Type B pancreatic cell (in vitro differentiated cells): ENCODE measurements at regions not wholly inside any gene's neighbourhood (a gene's known extent, or its start where the extent isn't known, plus 50 kb on each side); places are given as distances from the start of the nearest gene placed in this dataset.
A peak's percentile ranks its signal among the peaks of the same experiment; 100 is the strongest.

Experiments used
- DNase-seq: peaks from one replicate; pipeline ENCODE4 v3.0.0; 2021; ENCODE audit warnings: mixed read lengths; ENCODE audit not compliant: unreplicated experiment; ENCODE audit errors: extremely low spot score
- H3K27ac Mint-ChIP-seq: 2 replicates; pipeline ENCODE4 v1.8.0; 2021; ENCODE audit warnings: mild to moderate bottlenecking, mixed read lengths
- H3K27me3 Mint-ChIP-seq: 2 replicates; pipeline ENCODE4 v1.8.0; 2021; ENCODE audit warnings: mixed read lengths
- H3K36me3 Mint-ChIP-seq: 2 replicates; pipeline ENCODE4 v1.8.0; 2021; ENCODE audit warnings: mixed read lengths
- H3K4me1 Mint-ChIP-seq: one replicate; pipeline ENCODE4 v1.8.0; 2021; ENCODE audit warnings: mixed read lengths; ENCODE audit not compliant: unreplicated experiment
- H3K4me3 Mint-ChIP-seq: 2 replicates; pipeline ENCODE4 v1.8.0; 2021; ENCODE audit warnings: mild to moderate bottlenecking, mixed read lengths
- H3K9me3 Mint-ChIP-seq: 2 replicates; pipeline ENCODE4 v1.8.0; 2021; ENCODE audit warnings: mixed read lengths
- TF ChIP-seq, protein P1 (sequence below): fragments of 200-600 bp; sonication (generic); conservative IDR thresholded peaks from 2 replicates; pipeline ENCODE4 v1.5.0; 2021; ENCODE audit warnings: antibody characterized with exemption, mild to moderate bottlenecking

DNA sequence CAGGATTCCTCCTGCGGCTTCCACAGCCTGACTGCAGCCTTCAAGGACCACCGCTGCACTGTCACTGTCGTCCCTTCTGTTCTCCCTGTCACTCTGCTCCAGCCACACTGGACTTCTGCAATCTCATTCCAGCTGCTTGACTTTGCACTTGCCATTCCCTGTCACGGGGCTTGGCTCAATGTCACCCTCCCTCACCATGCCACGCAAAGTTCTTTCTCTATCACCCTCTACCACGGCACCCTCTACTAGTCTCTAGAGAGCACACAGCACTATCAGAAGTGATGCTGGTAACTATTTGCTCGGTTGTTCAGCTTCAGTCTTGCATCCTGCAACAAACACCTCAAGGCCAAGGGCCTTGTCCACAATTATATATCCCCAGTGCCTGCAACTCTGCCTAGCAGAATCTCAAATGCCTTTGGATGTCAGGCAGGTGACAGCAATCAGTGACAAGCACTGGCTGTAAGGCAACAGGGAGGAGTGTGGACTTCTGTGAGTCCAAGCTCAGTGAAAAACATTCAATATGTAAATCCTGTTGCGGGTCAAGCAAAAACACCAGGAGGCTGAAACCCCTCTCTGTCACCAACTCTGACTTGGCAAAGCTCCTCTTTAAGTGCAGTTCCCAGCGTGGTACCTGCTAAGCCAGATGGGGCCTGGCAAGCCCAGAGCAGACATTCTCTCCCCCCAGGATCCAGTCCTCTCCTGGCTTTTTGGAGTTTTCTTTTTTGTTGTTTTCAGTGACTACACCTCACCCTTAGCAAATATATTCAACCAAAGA lies 259.9 kb downstream of the FGFR2 start:
- DNase-seq, result no peak
- H3K27ac Mint-ChIP-seq, result peak overlapping the region; percentile 9
- no peaks in the 10 kb centered on the region for H3K27me3 Mint-ChIP-seq
- peaks cover 62% of the 10 kb centered on the region for H3K4me1 Mint-ChIP-seq
- peaks cover 4% of the 10 kb centered on the region for H3K36me3 Mint-ChIP-seq
- H3K9me3 Mint-ChIP-seq, result peaks cover 12% of the 10 kb centered on the region
- TF ChIP-seq, protein P1, sequence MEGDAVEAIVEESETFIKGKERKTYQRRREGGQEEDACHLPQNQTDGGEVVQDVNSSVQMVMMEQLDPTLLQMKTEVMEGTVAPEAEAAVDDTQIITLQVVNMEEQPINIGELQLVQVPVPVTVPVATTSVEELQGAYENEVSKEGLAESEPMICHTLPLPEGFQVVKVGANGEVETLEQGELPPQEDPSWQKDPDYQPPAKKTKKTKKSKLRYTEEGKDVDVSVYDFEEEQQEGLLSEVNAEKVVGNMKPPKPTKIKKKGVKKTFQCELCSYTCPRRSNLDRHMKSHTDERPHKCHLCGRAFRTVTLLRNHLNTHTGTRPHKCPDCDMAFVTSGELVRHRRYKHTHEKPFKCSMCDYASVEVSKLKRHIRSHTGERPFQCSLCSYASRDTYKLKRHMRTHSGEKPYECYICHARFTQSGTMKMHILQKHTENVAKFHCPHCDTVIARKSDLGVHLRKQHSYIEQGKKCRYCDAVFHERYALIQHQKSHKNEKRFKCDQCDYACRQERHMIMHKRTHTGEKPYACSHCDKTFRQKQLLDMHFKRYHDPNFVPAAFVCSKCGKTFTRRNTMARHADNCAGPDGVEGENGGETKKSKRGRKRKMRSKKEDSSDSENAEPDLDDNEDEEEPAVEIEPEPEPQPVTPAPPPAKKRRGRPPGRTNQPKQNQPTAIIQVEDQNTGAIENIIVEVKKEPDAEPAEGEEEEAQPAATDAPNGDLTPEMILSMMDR, result no peak
- H3K4me3 Mint-ChIP-seq, result peak overlapping the region; percentile 10

DNA sequence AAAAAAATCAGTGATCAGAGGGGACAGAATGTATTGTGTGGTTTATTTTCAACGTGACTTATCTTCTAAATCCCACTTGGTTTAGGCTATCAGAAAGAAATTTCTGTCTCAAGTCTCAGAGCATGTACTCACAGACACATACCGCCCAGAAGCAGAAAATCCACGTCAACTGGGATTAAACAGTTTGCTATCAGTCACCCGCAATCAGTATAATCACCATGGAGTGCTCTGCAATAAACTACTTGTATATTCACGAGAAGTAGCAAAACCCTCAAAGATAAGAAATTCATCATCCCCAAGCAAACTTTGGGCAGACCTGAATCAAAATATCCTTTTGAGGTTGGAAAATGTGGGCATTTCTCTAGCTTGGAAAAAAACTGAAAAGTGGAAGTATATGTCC lies 259.1 kb downstream of the FGFR2 start:
- Mint-ChIP-seq H3K36me3 (peaks cover 4% of the 10 kb centered on the region), H3K4me3 (no peak overlapping the region), H3K27me3 (no peaks in the 10 kb centered on the region), H3K9me3 (peaks cover 13% of the 10 kb centered on the region), H3K27ac (peak overlapping the region; percentile 9), H3K4me1 (peaks cover 62% of the 10 kb centered on the region)
- TF ChIP-seq, protein P1, result no peak
- DNase-seq, result no peak

DNA sequence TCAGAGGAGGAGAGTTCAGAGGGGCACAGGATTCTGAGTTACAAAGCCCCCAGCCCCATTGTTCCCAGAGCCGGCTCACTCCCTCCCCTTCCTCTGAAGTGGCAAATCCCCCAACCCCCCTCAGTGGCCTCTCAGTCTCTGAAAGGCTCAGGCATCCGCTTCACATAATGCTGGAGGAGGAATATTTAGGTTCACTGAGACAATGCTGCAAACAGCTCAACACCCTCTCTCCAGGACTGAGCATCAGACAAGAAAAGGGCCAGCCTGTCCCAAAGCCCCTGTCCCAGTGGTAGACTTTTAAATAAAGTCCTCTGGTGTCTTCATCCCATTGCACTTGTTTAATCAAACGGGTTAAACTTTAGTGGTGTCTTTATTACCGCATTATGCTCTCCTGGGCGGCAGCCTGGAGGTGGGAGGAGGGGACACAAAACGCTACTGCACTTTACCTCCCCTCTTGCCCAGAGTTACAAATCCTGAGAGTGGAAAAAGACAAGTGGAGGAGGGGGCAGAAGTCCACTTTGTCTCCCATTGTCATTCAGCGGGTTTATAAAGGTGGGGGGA lies 257.9 kb downstream of the FGFR2 start:
- TF ChIP-seq, protein P1, result no peak
- peaks cover 60% of the 10 kb centered on the region for H3K4me1 Mint-ChIP-seq
- peak overlapping the region; percentile 44 for H3K27ac Mint-ChIP-seq
- no peak for DNase-seq
- H3K27me3 Mint-ChIP-seq, result no peaks in the 10 kb centered on the region
- peaks cover 12% of the 10 kb centered on the region for H3K9me3 Mint-ChIP-seq
- H3K36me3 Mint-ChIP-seq, result peaks cover 4% of the 10 kb centered on the region
- H3K4me3 Mint-ChIP-seq, result peak overlapping the region; percentile 40

DNA sequence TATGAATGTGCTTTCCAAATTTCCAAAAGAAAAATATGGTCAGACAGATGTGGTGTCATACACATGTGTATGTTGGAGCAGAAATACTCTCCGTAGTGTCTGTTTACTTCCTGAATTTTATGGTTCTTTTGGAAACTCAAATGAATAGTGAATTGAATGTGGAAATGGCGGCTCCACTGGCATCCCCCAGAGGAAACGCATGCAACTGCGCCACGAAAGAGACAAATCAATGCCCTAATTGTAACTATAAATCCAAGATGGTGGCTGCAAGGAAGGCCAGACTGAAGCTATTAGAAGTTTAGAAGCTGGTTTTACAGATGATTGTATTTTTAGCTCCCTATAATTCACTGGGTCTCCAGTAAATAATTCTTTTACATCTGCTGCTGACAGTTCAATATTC lies 246.7 kb downstream of the FGFR2 start:
- H3K27me3 Mint-ChIP-seq, result no peaks in the 10 kb centered on the region
- no peaks in the 10 kb centered on the region for H3K36me3 Mint-ChIP-seq
- H3K4me3 Mint-ChIP-seq, result no peak overlapping the region
- TF ChIP-seq, protein P1, result peak; percentile 50
- peaks cover 9% of the 10 kb centered on the region for H3K9me3 Mint-ChIP-seq
- H3K4me1 Mint-ChIP-seq, result peaks cover 27% of the 10 kb centered on the region
- no peak for DNase-seq
- H3K27ac Mint-ChIP-seq, result no peak overlapping the region

DNA sequence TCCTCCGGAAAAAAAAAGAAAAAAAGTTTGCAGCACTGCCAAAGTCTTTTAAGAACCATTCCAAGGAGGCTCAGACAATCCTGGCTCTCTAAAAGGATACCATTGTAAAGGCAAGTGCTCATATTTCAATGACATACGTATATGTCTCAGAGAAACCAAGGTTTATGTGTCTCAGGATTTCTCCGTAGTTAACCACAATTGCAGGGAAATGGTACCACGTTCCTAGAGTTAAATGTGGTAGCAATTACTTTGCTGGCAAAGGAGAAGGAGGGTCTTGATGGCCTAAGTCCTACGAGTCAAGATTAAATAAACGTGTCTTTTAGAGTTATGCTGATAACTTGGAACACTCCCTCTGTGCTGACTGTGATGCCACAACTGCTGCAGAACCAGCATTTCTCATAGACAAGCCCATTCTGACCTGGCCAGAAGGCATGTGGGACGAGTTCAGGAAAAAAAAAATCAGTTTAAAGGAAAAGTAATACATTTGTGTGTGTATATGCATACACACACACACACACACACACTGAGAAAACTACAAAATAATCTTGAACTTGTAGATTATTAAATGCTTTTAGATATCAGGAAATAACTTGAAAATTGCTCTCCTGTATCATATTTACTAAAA lies 245.9 kb downstream of the FGFR2 start:
- Mint-ChIP-seq H3K27me3 (no peaks in the 10 kb centered on the region), H3K27ac (peak overlapping the region; percentile 61), H3K36me3 (no peaks in the 10 kb centered on the region), H3K9me3 (peaks cover 9% of the 10 kb centered on the region), H3K4me3 (peak overlapping the region; percentile 13), H3K4me1 (peaks cover 33% of the 10 kb centered on the region)
- DNase-seq, result no peak
- TF ChIP-seq, protein P1, result no peak
